AG09309 (cell line): ENCODE measurements at regions not wholly inside any gene's neighbourhood (a gene's known extent, or its start where the extent isn't known, plus 50 kb on each side); places are given as distances from the start of the nearest gene placed in this dataset.

Experiments
- DNase-seq: peaks from one replicate; pipeline ENCODE4 v3.0.0-alpha.2; 2010; ENCODE audit warnings: low read depth
- H3K4me3 ChIP-seq: 2 replicates; pipeline ENCODE4 v1.5.1; 2011; ENCODE audit warnings: mild to moderate bottlenecking, low read depth, low read length, moderate library complexity; ENCODE audit not compliant: control insufficient read depth
- TF ChIP-seq, protein P1 (sequence below): IDR thresholded peaks from 2 replicates; pipeline ENCODE4 v1.5.1; 2011; ENCODE audit warnings: mild to moderate bottlenecking, low read depth, low read length, inconsistent platforms; ENCODE audit not compliant: insufficient read depth, control insufficient read depth; ENCODE audit errors: missing control alignments

- no peak for DNase-seq
- TF ChIP-seq, protein P1, sequence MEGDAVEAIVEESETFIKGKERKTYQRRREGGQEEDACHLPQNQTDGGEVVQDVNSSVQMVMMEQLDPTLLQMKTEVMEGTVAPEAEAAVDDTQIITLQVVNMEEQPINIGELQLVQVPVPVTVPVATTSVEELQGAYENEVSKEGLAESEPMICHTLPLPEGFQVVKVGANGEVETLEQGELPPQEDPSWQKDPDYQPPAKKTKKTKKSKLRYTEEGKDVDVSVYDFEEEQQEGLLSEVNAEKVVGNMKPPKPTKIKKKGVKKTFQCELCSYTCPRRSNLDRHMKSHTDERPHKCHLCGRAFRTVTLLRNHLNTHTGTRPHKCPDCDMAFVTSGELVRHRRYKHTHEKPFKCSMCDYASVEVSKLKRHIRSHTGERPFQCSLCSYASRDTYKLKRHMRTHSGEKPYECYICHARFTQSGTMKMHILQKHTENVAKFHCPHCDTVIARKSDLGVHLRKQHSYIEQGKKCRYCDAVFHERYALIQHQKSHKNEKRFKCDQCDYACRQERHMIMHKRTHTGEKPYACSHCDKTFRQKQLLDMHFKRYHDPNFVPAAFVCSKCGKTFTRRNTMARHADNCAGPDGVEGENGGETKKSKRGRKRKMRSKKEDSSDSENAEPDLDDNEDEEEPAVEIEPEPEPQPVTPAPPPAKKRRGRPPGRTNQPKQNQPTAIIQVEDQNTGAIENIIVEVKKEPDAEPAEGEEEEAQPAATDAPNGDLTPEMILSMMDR, result no peak
Measured at GRCh38 chr16:35450648-35451047, 1991.2 kb downstream of the TP53TG3F start.

GRCh38 chr16:35452471-35452870, 1993.1 kb downstream of the TP53TG3F start:
- no peak for DNase-seq
- TF ChIP-seq, protein P1, result no peak
- no peak overlapping the region for H3K4me3 ChIP-seq

More at GRCh38 chr16:35450648-35451047, 1991.2 kb downstream of the TP53TG3F start:
- no peak overlapping the region for H3K4me3 ChIP-seq

DNA sequence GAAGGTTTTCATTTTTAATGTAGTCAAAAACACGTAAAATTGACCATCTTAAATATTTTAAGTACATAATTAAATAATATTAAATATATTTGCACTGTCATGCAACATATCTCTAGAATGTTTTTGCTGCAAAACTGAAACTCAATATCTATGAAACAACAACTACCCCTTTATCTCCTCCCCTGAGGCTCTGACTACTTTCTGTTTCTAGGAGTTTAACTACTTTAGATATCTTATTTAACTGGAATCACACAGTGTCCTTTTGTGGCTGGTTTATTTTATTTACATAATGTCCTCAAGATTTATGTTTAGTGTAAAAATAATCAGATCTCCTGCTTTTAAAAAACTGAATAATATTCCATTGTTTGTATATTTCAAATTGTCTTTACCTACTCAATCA, 2003.9 kb downstream of the TP53TG3F start:
- TF ChIP-seq, protein P1, result no peak
- no peak for DNase-seq
- H3K4me3 ChIP-seq, result no peak overlapping the region

DNA sequence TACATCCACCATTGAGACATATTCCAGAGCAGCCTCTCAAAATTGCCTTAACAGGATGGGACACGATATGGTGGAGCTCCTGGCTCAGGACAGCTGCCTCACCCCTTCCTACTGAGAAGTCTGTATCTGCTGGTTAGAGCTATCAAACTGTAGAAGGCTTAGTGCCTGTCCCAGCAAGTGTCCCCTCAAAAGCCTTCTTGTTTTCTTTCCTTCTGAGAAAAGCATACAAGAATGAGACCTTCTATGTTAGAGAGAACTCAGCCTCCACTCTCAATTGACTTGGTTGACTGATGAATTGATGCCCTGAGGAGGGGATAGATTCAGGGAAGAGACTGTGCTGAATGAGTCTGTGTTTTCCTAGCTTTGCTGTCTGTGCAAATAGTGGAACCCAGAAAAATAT, 2020.9 kb downstream of the TP53TG3F start:
- TF ChIP-seq, protein P1, result no peak
- H3K4me3 ChIP-seq, result no peak overlapping the region
- DNase-seq, result no peak

- DNase-seq, result no peak
- TF ChIP-seq, protein P1, result no peak
- no peak overlapping the region for H3K4me3 ChIP-seq
Measured at GRCh38 chr16:35480988-35481387, 2021.6 kb downstream of the TP53TG3F start.

DNA sequence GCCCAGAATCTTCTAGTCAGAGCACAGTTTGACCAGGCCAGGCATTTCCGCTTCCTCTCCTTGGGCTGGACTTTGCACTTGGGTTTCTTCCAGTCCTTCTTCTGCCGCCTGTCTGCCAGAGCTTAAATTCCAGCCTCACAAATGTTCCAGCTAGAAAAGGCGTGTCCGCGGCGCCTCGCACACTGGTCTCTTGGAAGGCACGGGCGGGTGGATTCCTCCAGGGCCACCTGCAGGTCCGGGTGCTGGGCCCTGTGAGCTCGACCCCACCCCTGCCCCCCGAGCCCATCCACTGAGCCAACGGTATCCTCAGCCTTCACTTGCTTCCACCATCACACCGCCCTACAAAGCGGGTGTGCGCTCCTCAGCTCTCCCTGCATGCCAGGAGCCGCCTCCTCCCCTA, 2026.5 kb downstream of the TP53TG3F start:
- DNase-seq, result no peak
- H3K4me3 ChIP-seq, result no peak overlapping the region
- TF ChIP-seq, protein P1, result no peak

- no peak for DNase-seq
- H3K4me3 ChIP-seq, result no peak overlapping the region
- TF ChIP-seq, protein P1, result no peak
Measured at GRCh38 chr16:35492225-35492624, 2032.8 kb downstream of the TP53TG3F start.
